HG03196 (cell line): ENCODE measurements at regions not wholly inside any gene's neighbourhood (a gene's known extent, or its start where the extent isn't known, plus 50 kb on each side); places are given as distances from the start of the nearest gene placed in this dataset.
"Not testable (repeated sequence)": the region's sequence is repeated elsewhere in the genome, so short reads cannot be mapped to it uniquely, and the experiment has no call there.

Source experiments
- ATAC-seq: cut with Tn5 transposase; IDR thresholded peaks from one replicate; pipeline ENCODE4 v1.9.1; 2021; ENCODE audit not compliant: unreplicated experiment

DNA sequence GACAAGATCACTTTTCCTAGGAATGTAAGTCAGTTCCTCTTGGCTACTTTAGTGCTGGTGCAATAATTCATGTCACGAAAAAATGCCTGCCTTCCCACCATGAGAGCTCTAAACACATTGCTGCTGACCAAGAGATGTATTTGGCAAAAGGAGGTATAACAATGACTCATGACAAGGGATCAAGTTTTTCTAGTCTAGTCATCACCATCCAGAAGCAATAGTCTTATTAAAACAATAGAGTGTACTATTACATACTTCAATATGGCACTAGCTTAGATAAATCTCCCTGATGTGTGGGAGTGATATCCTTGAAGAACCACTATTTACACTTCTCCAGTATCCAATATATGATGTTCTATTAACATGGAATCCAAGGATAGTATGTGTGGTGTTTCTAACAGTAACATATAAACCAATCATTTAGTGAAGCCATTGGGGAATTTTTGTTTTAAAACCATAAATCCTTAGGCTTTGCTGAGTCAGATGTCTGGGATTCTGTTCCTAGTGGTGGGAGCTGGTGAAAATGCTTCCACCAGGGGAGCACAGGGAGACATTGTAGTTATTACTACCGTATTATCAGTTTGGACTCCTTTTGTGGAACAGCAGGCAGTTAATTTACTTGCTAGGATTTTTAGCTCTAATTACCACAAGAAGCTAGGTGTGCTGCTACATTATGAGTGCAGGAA is 1387.5 kb downstream of the LRFN5 start:
- no peak for ATAC-seq

DNA sequence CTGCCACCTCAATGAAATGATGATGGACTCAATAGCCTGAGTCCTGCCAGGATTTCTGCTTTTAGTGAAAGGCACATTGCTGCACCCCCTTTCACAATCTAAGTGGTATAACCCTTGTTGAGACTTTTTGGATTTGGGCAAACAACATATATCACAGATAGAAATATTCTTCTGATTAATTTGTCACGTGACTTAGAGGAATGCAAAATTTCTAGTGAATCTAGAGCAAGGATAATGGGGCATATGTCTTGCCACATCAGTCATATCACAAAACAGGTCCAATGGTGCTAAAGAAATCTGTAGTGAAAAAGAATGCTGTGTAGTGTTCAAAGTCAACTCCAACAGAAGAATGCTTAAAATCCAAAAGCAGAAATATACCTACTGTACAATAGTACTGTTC is 1386.3 kb downstream of the LRFN5 start:
- ATAC-seq: no peak

DNA sequence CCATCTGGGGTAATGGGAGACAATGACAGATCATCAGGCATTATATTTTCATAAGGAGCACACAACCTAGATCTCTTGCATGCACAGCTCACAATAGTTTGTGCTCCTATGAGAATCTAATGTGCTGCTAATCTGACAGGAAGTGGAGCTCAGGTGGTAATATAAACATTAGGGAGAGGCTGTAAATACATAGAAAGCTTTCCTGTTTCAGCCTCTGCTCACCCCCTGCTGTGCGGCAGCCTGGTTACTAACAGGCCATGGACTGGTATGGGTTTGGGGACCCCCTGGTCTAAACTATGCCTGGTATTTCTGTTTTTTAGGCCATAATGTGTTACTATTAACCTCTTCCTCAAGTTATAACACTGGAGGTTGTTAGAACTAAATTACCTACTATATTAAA is 1373.7 kb downstream of the LRFN5 start:
- no peak for ATAC-seq

DNA sequence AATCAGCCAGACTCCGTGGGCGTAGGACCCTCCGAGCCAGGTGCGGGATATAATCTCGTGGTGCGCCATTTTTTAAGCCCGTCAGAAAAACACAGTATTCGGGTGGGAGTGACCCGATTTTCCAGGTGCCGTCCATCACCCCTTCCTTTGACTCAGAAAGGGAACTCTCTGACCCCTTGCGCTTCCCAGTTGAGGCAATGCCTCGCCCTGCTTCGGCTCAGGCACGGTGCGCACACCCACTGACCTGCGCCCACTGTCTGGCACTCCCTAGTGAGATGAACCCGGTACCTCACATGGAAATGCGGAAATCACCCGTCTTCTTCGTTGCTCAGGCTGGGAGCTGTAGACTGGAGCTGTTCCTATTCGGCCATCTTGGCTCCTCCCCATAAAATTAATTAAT is 1366.5 kb downstream of the LRFN5 start:
- ATAC-seq: not testable (repeated sequence)

DNA sequence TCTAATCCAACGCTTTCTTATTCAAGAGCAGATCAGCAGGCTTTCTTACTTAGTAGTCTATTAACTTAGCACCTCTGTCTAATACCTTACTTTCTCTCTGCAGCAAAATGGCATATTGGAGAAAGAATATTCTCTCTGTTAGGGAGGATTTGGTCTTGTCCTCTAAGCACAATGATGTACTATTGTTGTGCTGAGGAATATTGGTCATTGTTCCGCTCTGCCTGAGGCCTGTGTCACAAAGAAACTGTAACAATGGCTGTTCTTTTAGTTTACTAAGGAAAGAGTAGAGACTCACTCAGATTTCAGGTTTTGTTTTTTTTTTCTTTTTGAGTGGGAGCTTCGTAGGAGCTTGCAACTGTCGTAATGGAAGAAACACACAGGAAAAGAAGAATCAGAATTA is 1358.8 kb downstream of the LRFN5 start:
- ATAC-seq: no peak

DNA sequence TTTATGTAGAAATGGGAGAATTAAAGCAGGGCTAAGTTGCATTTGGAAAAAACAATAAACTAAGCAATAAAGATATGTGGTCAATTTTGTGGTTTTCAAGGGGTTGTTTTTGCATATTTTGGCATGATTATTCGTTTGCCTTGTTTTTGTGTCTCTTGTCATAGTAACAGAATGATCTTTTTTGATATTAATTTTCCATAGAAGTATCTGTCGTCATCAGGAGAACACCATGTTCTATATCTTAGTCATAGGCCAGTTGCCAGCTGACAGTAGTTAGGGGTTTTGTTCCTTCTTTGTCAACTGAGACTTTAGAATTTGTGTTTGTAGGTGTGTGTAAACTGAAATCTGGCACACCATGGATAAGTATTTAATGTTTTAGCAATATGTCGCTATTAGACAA is 1354.8 kb downstream of the LRFN5 start:
- ATAC-seq: no peak

DNA sequence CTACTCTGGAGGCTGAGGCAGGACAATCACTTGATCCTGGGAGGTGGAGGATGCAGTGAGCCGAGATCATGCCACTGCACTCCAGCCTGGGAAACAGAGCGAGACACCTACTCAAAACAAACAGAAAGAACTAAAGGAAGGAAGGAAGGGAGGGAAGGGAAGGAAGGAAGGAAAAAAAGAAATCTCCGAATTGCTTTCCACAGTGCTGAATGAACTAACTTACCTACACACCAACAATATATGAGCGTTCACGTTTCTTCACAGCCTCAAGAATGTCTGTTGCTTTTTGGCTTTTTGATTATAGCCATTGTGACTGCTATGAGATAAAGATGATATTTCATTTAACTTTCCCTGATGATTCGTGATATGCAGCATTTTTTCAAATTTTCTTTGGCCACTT is 1343.7 kb downstream of the LRFN5 start:
- ATAC-seq: no peak

DNA sequence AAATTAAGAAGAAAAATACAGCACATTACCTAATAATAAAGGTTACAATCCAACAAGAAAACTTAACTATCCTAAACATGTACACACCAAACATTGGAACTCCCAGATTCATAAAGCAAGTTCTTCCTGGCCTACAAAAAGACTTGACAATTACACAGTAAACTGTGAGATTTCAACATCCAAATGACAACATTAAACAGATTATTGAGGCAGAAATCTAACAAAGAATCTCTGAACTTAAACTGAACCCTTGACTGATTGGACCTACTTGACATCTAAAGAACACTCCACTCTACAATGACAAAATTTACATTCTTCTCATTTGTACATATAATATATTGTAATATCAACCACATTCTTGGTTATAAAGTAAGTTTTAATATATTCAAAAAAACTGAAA is 1341.3 kb downstream of the LRFN5 start:
- no peak for ATAC-seq

DNA sequence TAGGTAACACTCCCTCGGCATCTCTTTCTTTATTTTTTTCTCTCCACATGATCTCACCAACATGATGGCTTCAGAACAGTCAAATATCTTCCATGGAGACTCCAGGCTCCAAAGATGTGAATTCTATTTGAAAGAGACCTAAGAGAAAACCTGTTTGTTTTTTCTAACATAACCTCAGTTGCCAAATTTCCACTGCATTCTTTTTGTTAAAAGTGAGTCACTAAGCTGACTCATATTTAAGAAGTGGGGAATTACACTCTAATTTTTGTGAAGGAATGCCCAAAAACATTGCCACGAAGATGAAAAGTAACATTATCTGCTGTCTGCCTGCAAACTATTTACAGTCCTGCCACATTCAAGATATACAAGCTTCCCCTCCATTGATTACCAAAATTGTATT is 1337.6 kb downstream of the LRFN5 start:
- ATAC-seq: no peak

DNA sequence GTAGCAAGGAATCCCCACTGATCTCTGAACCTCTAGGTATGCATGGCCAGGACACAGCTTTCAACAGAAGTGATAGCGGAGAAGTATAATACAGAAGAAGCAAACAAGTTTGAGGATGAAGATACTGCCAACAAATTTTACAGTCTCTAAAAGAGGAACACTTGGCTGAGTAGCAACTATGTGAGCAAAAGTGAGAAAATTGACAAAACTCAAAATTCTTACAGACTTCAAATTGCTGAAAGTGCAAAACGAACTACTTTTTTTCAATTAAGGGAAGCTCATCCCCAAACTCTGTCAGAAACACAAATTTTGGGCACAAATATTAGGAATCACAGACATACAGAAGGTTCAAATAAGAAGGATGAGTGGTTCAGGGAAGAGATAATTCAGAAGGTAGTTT is 1324.6 kb downstream of the LRFN5 start:
- no peak for ATAC-seq

DNA sequence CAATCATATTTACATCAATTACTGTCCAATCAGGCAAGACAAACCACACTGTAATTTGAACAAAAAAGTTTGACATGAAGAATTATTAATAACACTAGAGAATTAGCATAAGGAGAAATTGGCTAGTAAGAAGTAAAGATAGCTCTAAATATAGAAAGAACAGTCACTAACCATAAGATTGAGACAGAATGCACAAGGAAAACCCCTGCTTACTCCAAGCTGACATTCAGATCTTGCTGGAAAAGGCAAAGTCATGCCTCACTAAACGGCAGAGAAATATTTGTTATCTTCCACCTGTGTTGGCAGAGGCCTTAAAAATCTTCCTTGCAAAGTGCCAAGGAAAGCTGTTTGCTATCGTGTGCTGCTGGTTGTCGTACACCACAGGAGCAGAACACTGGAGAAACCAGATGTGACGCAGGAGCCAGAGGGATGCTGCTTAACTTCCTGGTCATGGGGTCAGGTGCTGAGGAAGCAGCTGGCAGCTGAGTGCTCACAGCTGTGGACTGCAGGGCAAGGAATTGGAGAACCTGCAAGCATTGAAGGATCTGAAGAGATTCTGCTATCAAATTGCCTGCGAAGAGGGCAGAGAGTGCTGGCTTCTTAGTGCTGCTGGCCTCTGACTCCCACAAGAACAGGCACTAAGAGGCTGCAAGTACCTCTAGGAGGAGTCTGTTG is 1323.3 kb downstream of the LRFN5 start:
- no peak for ATAC-seq

DNA sequence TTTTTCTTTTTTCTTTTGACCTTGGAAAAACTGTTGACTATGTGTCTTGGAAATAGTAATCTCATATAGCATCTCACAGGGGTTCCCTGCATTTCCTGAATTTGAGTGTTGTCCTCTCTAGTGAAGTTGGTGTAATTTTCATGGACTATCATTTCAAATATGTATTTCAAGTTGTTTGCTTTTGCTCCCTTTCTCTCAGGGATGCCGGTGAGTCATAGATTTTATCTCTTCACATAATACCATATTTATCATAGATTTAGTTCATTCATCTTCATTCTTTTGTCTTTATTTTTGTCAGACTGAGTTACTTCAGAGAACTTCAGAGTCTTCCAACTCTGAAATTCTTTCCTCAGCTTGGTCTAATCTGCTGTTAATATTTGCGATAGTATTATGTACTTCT is 1320.6 kb downstream of the LRFN5 start:
- no peak for ATAC-seq

DNA sequence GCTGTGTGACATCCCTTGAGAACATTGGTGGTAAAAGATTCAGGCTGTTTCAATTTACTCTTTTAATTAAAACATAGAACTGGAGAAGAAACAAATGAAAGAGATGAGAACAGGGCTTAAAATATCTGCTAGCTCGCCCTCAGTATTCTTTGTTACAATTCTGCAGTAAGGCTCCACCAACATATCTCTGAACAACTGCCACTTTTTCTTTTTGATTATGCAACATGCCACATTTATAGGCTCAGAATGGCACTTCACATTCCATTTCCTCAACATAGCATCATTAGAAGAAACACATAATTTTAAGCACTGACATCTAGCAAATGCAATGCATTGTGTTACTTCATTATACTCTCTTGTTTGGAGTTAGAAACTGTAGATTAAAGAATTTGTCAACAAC is 1315.2 kb downstream of the LRFN5 start:
- ATAC-seq: no peak

DNA sequence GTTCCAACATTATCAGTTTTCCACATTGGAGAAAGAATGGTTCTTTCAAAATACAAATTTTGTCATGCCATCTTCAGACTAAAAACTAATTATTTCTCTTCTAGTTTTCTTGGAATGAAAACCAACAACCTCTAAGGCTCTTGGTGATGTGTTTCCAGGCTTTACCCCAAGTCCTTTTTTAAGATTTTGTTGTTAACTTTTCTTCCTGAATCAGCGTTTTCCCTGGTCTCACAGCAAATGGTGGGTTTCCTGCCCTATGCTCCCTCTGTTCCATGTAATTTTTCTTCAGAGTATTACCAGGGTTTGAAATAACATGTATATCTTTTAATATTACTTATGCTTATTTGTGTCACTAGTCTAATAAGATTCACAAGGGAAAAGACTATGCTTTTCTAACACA is 1311.9 kb downstream of the LRFN5 start:
- no peak for ATAC-seq

DNA sequence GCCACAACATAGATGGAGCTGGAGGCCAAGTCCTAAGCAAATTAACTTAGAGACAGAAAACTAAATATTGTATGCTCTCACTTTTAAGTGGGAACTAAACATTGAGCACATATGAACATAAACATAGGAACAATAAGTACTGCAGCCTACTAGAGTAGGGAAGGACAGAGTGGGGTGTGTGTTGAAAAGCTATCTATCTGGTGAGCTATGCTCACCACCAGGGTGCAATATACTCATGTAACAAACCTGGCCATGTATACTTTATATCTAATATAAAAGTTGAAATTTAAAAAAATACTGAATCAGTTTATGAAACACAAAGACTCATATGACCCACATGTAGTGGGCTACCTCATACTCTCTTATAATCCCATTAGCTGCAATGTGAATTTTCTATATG is 1305.0 kb downstream of the LRFN5 start:
- no peak for ATAC-seq

DNA sequence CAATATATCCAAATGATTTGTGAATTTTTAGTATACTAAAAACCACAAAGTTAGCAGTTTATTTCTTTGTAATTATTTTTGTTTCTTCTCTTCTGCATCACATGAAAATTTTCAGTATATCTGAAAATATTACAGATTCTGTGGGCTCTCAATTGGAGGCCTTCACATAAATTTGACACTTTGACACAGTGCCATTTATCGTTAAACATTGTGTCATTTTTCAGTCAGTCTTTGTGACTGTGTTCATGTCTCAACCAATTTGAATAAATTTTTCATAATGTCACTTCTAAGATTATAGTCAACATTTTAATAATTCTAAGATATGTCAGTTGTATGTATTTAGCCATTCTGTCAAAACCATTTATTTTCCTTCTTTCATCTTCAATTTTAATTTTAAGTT is 1303.0 kb downstream of the LRFN5 start:
- ATAC-seq: no peak

DNA sequence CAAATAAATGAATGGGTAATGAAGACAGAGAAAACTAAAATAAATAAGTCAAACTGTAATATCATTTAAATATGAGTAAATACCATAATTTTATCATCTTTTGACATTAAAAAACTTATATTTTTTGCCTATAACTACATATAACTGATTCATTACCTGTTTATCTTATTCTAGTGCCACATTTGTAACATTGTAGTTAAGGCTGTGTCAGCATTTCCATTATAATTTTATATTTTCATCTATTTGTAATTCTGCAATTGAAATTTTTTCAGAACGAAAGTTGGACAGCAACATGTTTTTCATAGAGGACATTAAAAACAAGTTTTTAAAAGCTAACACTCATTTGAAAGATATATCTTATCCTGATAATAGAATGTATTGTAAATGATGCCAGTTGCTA is 1286.5 kb downstream of the LRFN5 start:
- ATAC-seq: no peak

DNA sequence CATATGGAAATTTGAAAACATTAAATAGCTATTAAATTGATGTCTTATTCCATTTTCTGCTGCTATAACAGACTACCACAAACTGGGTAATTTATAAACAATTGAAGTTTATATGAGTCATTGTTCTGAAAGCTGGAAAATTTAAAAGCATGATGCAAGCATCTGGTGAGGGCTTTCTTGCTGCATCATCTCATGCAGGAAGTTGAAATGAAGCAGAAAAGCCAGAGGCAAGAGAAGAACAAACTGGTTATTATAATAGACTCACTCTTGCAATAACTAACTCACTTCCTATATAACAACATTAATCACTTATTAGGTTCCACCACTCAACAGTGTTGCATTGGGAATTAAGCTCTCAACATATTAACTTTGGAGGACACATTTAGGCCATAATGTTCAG is 1277.4 kb downstream of the LRFN5 start:
- ATAC-seq: no peak

DNA sequence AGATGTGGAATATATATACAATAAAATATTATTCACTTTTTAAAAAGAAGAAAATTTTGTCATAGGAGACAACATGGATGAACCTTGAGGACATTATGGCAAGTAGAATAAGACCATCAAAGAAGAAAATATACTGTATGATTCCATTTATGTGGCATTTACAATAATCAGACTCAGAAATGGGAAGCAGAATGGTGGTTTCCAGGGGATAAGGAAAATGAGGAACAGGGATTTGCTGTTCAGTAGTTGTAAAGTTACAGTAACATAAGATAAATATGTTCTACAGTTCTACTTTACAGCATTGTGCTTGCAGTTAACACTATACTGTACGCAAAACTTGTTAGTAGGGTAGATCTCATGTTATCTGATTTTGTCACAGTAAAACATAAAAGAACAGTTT is 1271.0 kb downstream of the LRFN5 start:
- ATAC-seq: no peak

DNA sequence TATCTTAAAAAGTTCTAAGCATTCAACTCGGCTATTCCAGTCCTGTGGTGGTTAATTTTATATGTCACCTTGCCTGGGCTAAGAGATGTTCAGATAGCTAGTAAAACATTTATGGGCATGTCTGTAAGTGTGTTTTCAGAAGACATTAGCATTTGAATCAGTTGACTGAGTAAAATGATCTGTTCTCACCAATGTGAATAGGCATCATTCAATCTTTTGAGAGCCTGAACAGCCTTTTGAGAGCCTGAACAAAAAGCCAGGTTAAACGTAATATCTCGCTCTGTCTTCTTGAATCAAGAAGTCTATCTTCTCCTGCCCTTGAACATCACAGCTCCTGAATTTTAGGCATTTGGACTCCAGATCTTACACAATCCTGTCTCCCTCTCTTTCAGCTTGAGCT is 1266.1 kb downstream of the LRFN5 start:
- no peak for ATAC-seq

DNA sequence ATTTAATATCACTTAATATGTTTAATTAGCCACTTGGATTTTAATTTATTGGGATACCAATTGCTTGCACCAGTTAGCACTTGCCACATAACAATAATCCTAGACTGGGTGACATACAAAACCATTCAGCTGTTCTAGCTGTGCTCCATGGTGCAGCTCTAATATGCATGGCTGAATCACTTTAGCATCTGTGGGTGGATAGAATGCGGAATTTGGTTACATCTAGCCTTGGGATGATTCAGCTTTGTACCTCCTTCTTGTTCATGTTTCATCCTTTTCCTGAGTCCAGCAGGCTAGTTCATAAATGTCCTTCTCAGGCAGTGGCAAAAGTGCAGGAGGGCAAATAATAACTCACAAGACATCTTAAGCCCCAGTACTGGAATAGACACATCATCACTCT is 1263.0 kb downstream of the LRFN5 start:
- no peak for ATAC-seq

DNA sequence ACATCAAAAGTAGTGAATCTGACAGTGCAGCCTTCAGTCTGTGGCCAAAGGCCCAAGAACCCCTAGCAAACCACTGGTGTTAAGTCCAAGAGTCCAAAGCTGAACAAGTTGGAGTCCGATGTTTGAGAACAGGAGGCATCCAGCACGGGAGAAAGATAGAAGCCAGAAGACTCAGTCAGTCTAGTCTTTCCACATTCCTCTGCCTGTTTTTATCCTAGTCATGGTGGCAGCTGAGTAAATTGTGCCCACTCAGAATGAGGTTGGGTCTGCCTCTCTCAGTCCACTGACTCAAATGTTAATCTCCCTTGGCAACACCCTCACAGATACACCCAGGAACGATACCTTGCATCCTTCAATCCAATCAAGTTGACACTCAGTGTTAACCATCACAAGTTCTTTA is 1255.4 kb downstream of the LRFN5 start:
- ATAC-seq: no peak

DNA sequence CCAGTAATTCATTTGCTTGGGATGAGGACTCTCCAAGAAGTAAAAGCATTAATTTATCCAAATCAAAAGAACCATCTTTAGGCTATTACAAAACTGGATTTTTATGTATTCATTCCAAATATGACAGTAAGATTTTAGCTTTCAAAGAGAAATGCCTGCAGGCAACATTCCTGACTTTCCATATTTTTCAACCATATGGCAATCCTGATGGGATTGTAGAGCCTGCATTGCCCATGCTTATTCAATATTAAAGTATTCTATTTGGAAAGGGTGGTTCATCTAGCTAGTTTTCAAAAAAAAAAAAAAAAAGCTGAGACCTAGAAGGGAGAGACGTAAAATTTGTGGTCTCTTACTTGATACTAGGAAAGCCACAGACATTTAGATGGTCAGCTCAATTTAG is 1253.7 kb downstream of the LRFN5 start:
- no peak for ATAC-seq
